ENCODE measurements at regions not wholly inside any gene's neighbourhood (a gene's known extent, or its start where the extent isn't known, plus 50 kb on each side); places are given as distances from the start of the nearest gene placed in this dataset.

DNA sequence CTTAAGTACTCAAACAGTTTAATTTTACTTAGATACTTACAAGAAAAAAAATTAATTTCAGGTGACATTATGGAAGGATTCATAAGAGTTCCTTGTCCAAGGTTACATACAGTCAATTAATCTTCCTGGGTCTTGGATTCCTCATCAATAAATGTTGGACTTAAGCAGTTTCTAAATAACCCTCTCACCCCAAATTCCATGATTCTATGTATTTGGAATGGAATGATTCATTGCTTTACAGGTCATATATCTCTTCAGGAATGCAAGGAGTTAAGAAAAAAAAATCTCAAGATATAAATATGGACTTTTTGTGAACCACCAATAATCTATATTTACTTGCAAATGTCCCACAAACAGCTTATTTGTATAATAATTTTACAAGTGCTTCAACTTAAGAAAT is 84.2 kb upstream of the BMP4 start:
- TF ChIP-seq, protein P1, sequence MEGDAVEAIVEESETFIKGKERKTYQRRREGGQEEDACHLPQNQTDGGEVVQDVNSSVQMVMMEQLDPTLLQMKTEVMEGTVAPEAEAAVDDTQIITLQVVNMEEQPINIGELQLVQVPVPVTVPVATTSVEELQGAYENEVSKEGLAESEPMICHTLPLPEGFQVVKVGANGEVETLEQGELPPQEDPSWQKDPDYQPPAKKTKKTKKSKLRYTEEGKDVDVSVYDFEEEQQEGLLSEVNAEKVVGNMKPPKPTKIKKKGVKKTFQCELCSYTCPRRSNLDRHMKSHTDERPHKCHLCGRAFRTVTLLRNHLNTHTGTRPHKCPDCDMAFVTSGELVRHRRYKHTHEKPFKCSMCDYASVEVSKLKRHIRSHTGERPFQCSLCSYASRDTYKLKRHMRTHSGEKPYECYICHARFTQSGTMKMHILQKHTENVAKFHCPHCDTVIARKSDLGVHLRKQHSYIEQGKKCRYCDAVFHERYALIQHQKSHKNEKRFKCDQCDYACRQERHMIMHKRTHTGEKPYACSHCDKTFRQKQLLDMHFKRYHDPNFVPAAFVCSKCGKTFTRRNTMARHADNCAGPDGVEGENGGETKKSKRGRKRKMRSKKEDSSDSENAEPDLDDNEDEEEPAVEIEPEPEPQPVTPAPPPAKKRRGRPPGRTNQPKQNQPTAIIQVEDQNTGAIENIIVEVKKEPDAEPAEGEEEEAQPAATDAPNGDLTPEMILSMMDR (IDR thresholded peaks at IDR 0.05) = no peak
- TF ChIP-seq EP300 (IDR thresholded peaks at IDR 0.05) = no peak
